ENCODE measurements at regions not wholly inside any gene's neighbourhood (a gene's known extent, or its start where the extent isn't known, plus 50 kb on each side); places are given as distances from the start of the nearest gene placed in this dataset.
"Not testable (repeated sequence)": the region's sequence is repeated elsewhere in the genome, so short reads cannot be mapped to it uniquely, and the experiment has no call there.

DNA sequence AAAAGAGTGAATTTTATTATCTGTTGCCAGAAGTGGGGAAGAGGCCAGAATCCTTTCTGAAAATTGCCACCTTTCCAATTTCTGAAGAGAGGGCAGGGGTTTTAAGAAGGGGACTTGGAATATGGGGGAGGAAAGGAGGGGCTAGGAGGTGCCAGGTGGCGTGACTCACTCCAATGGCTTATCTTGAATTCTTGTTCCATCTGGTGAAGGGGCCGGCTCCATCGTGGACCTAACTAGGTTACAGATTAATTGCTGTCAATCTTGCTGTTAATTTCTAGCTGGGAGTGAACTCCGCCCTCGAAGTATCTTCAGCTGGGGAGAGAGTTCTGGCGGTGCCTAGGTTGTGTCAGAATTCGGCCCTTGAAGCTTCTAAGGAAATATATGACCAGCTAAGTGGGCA is 138.7 kb downstream of the YTHDC2 start:
- DNase-seq (ENCODE audit: low read depth) = no peak

DNA sequence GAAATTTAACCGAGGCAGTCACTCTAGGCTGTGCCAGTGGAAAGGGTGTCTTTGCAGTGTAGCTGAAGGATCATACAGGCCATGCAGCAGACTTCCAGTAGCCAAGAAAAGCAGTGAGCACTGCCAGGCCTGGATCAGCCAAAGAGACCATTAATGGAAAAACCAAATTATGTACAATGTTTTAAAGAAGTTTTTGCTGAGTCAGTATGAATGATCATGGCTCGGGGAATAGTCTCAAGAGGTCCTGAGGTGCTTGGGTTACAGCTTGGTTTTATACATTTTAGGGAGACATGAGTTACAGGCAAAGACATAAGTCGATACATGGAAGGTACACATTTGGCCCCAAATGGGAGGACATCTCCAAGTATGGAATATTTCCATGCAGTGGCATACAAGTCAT is 141.3 kb downstream of the YTHDC2 start:
- no peak for DNase-seq (ENCODE audit: low read depth)

DNA sequence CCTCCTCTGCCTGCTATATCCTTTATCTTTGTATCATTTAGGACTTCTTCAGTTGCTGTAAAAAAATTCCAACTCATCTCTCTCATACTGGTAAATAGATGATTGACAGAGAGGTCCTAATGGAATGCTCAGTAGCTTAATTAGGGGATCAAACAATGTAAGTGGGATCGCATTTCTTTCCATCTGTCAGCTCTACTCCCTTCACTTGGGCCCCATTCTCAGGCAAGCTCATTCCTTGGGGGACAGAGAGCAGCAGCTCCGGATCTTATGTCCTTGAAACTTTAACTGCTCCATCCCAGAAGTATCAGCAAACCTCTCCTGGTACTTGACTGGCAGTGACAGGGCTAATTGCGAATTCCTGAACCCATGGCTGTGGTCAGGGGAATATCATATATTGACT is 146.7 kb downstream of the YTHDC2 start:
- DNase-seq (ENCODE audit: low read depth) = no peak

DNA sequence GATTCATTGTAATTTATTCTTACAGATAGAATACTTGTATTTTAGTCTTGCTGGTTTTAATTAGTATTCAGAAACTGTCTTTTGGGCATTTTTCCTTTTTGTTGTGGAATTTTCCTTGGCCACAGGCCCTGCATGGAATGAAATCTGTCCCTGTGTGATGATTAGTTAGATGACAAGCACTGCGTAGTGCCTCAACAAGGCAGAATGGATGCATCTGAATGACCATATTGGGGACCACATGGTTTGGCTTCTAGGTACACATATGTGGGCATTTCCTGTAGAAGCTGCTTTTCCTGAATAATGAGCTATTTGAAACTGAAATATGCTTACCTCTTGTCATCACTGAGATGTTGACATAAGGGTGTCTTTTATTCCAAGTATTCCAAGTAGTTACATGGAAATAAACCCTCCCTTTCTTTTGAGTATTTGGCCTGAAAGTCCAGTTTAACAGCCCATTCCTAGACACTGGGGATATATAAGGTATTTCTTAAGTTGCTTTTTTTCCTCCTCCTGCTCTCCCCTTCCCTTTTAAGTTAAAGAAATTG is 147.3 kb downstream of the YTHDC2 start:
- no peak for DNase-seq (ENCODE audit: low read depth)

DNA sequence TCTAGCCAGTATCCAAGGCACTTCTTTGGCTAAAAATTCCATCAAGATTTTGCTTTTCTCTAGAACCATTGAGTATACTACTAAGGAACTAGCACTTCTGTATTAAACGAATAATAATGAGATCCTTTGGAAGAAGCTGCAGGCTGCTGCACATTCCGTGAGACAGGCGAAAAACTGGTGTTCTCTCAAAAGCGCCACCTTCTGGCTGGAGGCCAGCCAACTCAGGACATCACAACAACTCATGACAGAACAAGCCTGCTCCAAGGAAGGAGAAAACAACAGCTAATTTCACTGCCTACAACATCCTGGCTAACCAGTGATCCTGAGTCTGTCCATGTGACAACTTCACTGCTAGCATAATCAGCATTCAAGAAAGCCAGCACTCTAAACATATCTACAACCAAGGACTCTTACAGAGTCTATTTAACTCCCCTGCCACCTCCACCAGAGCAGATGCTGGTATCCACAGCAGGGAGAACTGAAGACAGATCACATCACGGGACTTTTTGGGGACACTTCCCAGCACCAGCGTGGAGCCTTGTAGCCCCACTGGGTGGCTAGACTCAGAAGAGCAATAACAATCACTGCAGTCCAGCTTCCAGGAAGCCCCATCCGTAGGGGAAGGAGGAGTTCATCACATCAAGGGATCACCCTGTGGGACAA is 150.5 kb downstream of the YTHDC2 start:
- DNase-seq (ENCODE audit: low read depth) = peak; percentile 45

DNA sequence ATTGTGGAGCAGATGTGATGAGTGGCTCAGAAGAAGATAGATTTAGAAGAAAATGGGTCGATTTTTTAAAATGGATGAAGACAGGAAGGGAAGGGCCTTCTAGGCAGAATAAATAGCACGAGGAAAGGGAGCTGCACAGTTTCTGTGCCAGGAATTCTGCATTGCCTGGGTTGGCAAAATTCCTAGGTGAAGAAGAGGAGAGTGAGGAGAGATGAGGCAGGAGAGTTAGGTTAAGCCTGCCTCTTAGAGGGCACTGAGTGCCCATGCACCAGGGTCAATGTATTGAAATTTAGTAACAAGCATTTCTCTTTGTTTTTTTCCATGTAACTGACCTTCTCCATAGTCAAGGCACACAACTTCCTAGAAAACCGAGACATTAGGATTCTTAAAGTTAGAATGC is 159.5 kb downstream of the YTHDC2 start:
- DNase-seq (ENCODE audit: low read depth) = no peak

DNA sequence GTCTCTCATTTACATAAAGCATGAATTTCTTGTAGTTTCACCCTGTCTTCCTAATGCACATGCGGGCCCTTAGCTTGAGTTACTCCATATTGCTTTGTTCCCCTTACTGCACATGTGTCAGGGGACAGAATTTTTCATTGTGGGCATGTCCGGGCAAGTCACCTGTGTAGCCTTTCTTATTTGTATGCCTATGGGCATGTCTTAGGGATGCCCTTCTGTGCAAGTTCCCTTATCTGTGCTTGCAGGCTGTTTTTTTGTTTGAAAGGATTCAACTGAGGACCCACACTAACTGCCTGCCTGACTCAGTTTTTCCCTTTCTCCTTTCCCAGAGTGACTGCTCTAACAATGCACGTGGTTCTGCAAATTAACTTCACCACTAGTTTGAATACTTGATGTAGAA is 161.7 kb downstream of the YTHDC2 start:
- no peak for DNase-seq (ENCODE audit: low read depth)

DNA sequence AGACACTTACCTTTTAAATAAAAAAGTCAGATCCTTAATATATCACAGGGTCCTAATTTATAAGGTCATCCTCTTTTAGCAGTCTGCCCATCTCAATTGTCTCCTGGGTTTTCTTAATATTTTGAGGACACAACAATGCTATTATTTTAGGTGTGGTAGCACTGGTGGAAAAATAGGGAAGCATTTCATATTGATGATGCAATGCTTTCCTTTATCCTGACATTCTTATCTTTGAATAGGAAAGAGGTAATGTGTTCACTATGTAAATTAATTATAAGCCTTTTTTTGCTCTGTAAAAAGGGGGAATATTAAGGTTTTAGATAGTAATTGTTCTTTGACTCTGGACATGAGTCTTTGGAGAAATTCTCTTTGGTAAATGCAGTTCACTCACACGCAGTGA is 164.7 kb downstream of the YTHDC2 start:
- DNase-seq (ENCODE audit: low read depth) = no peak

DNA sequence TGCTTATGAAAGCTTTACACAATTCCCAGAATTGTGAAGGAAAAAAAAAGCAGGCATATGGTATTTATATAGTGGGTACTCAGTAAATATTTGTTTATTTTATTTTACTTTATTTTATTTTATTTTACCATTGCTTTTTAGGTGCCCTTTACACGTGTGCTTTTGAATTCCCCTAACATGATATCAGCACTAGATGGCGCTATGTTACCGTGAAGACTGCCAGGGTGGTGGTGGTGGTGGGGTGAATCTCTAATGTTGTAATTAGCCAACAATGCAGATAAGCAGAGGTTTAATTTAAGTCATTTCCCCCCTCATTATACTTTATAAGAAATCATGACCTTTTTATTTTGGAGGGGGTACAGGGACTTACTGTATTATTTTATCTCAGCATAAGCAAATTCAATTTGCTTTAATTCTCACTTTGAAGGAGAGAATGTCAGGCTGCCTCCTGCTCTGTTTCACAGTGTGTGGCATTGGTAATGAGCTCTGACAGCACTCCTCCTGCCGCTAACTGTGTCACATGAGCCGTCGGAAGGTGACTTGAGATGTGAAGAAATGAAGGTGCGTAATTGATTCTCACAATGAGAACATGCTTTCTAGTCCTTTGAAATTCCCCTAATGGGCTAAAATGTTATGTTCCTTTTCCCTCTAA is 165.6 kb downstream of the YTHDC2 start:
- DNase-seq (ENCODE audit: low read depth) = peak; percentile 55

DNA sequence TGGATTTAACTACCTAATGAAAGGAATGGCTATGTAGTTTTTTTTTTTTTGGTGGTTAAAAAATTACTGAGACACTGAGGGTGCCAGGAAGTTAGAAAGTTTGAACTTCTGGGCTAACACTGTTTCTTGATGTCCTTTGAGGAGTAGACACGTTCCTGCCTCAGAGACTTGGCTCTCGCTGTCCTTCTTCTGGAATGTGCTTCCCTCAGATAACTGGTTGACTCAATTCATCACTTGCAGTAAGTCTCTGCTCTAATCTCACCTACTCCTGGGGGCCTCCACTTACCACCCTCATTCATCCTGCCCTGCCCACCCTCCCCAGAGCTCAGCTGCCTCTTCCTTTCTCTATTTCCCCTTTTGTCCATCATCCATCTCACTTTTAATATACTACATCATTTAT is 167.0 kb downstream of the YTHDC2 start:
- no peak for DNase-seq (ENCODE audit: low read depth)

DNA sequence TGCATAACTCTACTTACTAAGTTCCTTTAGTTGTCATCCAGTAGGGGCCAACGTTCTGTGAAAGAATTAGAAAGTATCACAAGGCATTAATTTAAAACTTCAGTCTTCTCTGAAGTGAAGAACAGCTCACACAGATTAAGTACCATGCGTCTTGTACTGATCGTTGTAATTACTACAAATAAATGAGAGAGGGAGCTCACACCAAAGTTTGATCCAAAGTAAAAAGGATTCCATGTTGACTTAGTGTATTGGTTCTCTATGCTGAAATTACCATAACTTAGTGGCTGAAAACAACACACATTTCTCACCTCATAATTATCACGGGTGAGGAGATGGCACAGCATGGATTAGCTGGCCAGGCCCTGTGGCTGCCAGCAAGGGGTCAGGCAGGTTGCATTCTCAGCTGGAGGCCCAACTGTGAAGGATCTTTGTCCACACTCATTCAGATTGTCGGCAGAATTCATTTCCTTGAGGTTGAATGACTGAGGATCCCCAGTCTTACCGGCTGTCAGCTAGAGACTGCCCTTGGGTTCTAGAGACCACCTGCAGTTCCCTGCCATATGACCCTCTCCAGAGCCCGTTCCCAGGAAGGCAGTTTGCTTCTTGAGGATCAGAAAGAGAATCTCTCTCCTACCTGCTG is 169.1 kb downstream of the YTHDC2 start:
- DNase-seq (ENCODE audit: low read depth) = peak; percentile 27

DNA sequence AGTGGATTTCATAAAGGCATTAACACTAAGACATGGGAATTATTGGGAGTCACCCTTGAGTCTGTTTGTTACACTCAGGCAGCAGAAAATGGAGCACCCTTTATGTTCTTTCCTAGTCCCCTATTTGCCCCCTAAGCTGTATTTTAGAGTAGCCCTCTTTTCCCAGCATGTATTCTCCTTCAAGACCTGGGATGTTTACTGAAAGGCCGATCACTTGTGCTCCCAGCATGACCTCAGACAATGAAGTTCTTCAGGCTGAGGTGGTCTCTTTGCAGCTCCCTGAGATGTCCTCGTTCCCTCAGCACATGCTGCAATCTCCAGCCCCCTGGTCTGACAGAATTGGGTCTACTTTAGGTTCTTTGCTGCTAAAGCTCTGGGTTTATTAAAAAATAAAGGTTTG is 169.7 kb downstream of the YTHDC2 start:
- DNase-seq (ENCODE audit: low read depth) = no peak

DNA sequence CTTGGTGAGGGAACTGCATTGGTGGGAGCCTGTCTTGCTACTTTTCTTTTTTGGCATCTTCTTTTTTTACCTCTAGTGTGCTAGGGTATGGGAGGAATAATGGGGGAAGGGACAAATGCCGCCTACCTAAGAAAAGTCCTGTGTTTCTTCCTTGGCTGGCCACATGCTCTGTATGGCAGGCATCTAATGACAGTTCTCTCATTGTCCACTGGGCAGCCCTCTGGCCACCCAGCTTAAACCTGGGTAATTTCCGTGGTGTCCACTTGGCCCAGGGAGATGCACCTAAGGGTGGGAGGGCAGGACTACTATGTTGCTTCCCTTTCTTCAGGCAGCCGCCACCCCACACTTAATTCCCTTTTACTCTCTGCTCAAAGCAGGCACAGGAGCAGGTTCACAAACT is 173.1 kb downstream of the YTHDC2 start:
- DNase-seq (ENCODE audit: low read depth) = no peak

DNA sequence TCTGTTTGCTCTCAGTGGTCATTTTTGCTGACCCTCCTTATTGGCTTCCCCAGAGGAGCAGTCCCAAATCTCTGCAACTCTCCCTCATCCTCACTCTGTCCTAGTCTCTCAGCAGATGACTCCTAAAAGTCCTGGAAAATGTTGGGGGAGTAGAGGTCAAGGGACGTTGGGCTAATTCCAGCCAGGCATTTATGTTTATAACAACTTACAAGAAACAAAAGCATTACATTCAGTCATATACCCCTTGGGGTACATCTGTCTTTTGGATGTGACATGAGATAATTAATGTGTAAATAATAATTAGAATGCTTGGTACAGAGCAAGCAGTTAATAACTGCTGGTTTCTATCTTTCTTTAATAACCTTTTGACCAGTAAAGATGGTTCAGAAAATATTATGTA is 176.2 kb downstream of the YTHDC2 start:
- DNase-seq (ENCODE audit: low read depth) = no peak

DNA sequence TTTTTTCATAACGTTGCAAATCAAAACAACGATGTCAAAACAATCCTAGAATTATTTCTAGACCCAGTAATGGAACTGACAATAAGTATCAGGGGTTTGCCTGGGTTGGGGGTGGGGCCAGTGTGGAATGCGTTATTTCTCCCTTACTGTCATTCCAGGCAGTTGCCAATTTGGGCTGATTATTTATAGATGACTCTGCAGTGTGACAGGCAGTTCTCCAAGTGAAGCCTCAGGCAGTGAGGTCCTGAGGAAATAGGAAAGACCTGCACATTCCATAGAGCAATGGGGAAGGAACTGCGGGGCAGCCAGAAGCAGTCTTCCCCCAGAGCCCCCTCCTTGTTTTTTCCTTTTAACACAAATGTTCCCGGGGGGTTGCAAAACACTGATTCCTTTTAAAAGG is 179.0 kb downstream of the YTHDC2 start:
- DNase-seq (ENCODE audit: low read depth) = no peak

DNA sequence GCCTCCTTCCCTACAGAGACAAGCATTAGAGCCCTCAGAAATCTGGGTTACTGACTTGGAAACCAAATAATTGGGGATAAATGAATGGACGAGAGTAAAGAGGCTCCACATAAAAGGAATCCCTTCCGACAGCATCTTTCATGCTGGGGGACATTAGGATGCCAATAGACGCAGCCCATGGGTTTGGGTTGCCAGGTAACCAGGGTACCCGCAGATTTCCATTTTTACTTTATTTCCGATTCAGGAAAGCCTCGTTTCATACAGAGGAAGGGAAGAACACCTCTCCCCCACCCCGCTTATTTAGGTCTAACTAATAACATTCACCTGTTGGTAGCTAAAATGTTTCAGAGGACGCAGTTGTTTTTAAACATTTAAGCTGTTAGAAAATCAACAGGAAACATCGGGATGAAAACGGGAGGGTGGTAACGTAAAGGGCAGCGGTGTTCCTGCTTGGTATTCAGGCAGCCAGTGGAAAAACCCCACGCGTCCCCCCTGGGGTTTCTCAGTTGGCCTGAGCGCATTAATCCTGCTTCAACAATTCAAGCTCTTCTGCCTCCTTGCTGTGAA is 179.5 kb downstream of the YTHDC2 start:
- no peak for DNase-seq (ENCODE audit: low read depth)

DNA sequence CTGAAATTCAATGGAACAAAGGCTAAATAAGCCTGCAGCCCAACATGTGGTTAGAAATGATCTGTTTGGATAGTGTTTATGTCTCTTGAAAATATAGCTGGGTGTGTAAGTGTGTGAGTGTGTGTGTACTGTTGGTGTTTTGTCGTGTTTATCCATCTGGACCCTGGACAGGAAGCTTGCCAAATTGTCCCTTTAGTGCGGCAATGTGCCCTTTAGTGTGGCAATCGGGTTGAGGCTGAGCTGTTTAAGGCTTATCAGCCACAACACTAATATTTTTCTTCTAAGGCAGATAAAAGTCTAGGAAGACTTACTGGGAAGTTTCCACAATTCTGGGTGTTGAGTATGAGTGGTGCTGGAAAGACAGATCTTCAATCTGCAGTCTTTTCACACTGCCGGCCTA is 180.2 kb downstream of the YTHDC2 start:
- no peak for DNase-seq (ENCODE audit: low read depth)

DNA sequence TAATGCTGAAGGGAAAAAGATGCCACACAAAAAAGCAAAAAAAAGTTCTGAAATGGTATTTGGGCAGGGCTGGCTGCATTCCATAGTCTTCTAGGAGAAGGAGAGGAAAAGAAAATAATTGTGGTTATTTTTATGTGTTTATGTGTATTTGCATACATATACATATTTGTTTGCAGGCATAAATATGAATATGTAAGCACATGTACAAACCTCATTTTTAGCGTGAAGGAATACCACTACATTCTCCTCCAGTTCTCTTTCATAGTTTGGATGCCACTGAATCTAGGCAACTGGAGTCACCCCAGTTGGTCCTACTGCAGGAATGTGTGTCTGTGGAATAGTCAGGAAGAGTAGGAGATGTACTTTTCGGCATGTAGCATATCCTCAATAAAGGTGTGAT is 181.1 kb downstream of the YTHDC2 start:
- DNase-seq (ENCODE audit: low read depth) = no peak

DNA sequence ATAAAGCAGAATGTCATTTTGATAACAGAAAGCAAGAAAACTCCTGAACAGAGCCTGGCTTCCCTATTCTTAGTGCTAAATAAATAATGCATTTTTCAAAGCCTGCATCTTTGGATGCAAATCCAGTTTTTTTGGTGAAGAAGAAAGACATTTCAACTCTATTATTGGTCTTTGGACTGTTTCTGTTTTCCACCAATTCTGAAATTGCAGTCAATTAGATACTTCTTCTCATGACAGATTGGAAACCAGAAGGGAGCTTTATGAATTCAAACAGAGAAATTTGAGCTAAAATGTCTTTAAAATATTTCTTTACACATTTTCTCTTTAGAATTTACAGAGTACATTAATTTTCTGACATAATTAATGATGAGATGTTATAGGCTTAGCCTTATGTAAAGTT is 189.8 kb downstream of the YTHDC2 start:
- no peak for DNase-seq (ENCODE audit: low read depth)

DNA sequence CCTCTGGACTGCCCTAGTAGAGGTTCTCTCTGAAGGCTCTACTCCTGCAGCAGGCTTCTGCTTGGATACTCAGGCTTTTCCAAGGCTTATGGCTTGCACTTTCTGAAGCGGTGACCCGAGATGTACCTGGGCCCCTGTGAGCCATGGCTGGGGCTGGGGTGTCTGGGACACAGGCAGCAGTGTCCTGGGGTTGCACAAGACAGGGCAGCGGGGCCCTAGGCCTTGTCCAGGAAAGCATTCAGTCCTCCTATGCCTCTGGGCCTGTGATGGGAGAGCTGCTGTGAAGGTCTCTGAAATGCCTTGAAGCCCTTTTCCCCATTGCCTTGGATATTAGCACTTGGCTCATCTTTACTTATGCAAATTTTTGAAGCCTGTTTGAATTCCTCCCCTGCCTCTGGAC is 192.2 kb downstream of the YTHDC2 start:
- DNase-seq (ENCODE audit: low read depth) = no peak

DNA sequence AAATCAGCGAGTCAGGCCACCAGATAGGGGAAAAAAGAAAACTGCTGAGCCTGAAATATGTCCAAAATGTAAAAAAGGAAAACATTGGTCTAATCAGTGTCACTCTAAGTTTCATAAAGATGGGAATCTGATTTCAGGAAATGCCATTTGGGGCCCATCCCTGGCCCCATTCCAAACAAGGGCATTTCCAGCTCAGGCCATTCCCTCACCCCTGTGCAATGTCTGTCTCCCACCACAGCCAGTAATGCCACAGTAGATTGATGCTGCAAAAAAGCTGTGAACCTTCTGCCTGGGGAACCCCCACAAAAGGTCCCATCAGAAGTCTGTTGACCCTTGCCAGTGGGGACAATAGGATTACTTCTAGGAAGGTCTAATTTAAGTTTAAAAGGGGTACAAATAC is 199.6 kb downstream of the YTHDC2 start:
- peak; percentile 21 for DNase-seq (ENCODE audit: low read depth)

DNA sequence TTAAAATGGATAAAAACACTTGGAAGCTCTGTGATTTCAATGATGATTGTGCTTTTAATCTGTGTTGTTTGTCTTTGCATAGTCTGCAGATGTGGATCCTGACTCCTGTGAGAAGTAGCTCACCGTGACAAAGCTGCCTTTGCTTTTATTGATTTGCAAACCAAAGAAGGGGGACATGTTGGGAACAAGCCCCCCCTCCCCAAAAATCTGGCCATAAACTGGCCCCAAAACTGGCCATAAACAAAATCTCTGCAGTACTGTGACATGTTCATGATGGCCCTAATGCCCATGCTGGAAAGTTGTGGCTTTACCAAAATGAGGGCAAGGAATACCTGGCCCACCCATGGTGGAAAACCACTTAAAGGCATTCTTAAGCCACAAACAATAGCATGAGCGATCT is 202.4 kb downstream of the YTHDC2 start:
- DNase-seq (ENCODE audit: low read depth) = not testable (repeated sequence)

DNA sequence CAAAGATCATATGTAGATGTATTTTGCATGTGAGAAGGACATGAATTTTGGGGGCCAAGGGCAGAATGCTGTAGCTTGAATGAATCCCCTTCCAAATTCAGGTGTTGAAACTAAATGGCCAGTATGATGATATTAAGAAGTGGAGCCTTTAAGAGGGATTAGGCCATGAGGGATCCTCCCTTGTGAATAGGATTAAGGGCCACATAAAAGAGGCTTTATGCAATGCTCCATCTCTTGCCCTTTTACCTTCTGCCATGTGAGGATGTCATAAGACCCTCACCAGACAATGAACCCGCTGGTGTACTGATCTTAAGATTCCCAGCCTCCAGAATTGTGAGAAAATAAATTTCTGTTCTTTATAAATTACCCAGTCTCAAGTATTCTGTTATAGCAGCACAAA is 206.1 kb downstream of the YTHDC2 start:
- no peak for DNase-seq (ENCODE audit: low read depth)
